ENCODE measurements at regions not wholly inside any gene's neighbourhood (a gene's known extent, or its start where the extent isn't known, plus 50 kb on each side); places are given as distances from the start of the nearest gene placed in this dataset.

DNA sequence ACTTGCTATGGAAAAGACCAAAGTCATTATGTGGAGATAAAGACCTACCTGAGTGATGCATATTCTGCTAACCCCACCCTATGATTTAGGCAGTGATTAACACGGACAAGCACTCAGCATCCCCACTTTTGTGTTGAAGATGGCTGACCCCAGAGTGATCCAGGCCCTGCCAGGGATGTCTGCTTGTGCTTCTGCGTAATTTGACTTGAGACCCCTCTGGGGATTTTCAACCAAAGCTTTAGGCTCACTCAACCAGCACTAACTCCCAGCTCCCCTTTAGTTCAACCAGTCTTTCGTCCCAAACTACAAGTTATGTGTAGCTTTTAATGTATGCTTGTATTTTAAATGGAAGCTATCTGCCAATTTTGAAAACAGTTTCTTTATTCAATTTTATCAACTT, 538.0 kb upstream of the ID4 start:
- H3K9me3 Mint-ChIP-seq (ENCODE audit: low read depth): no peaks in the 10 kb centered on the region
- H3K4me3 Mint-ChIP-seq (ENCODE audit: unreplicated experiment): no peak overlapping the region
- H3K27ac Mint-ChIP-seq (ENCODE audit: unreplicated experiment): no peak overlapping the region
- no peak for DNase-seq (ENCODE audit: low spot score)
- no peaks in the 10 kb centered on the region for H3K27me3 Mint-ChIP-seq (ENCODE audit: low read depth)
- TF ChIP-seq CTCF (IDR thresholded peaks at IDR 0.05): no peak
- no peaks in the 10 kb centered on the region for H3K36me3 Mint-ChIP-seq (ENCODE audit: low read depth)
- peaks cover 16% of the 10 kb centered on the region for H3K4me1 Mint-ChIP-seq (ENCODE audit: low read depth)

- Mint-ChIP-seq H3K4me1 (ENCODE audit: low read depth) (peaks cover 16% of the 10 kb centered on the region), H3K27me3 (ENCODE audit: low read depth) (no peaks in the 10 kb centered on the region), H3K27ac (ENCODE audit: unreplicated experiment) (no peak overlapping the region), H3K9me3 (ENCODE audit: low read depth) (no peaks in the 10 kb centered on the region), H3K4me3 (ENCODE audit: unreplicated experiment) (no peak overlapping the region), H3K36me3 (ENCODE audit: low read depth) (no peaks in the 10 kb centered on the region)
- TF ChIP-seq CTCF (IDR thresholded peaks at IDR 0.05): peak; percentile 14
- no peak for DNase-seq (ENCODE audit: low spot score)
Measured at GRCh38 chr6:19301980-19302379, 535.2 kb upstream of the ID4 start.

- TF ChIP-seq CTCF (IDR thresholded peaks at IDR 0.05): no peak
- H3K4me1 Mint-ChIP-seq (ENCODE audit: low read depth): peaks cover 11% of the 10 kb centered on the region
- H3K27me3 Mint-ChIP-seq (ENCODE audit: low read depth): no peaks in the 10 kb centered on the region
- no peaks in the 10 kb centered on the region for H3K9me3 Mint-ChIP-seq (ENCODE audit: low read depth)
- H3K36me3 Mint-ChIP-seq (ENCODE audit: low read depth): no peaks in the 10 kb centered on the region
- no peak overlapping the region for H3K4me3 Mint-ChIP-seq (ENCODE audit: unreplicated experiment)
- no peak overlapping the region for H3K27ac Mint-ChIP-seq (ENCODE audit: unreplicated experiment)
- DNase-seq (ENCODE audit: low spot score): no peak
Measured at GRCh38 chr6:19303383-19303782, 533.8 kb upstream of the ID4 start.

DNA sequence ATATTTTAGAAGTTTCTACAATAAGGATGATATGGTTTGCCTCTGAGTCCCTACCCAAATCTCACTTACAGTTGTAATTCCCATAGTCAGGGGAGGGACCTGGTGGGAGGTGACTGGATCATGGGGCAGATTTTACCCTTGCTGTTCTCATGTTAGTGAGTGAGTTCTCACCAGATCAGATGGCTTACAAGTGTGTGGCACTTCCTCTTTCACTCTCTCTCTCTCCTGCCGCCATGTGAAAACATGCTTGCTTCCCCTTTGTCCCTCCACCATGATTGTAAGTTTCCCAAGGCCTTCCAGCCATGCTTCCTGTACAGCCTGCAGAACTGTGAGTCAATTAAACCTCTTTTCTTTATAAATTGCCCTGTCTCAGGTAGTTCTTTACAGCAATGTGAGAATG, 527.5 kb upstream of the ID4 start:
- no peak overlapping the region for H3K4me3 Mint-ChIP-seq (ENCODE audit: unreplicated experiment)
- H3K4me1 Mint-ChIP-seq (ENCODE audit: low read depth): no peaks in the 10 kb centered on the region
- H3K27ac Mint-ChIP-seq (ENCODE audit: unreplicated experiment): no peak overlapping the region
- H3K9me3 Mint-ChIP-seq (ENCODE audit: low read depth): no peaks in the 10 kb centered on the region
- DNase-seq (ENCODE audit: low spot score): no peak
- no peak for TF ChIP-seq CTCF (IDR thresholded peaks at IDR 0.05)
- H3K27me3 Mint-ChIP-seq (ENCODE audit: low read depth): no peaks in the 10 kb centered on the region
- H3K36me3 Mint-ChIP-seq (ENCODE audit: low read depth): no peaks in the 10 kb centered on the region

- Mint-ChIP-seq H3K36me3 (ENCODE audit: low read depth) (no peaks in the 10 kb centered on the region), H3K4me1 (ENCODE audit: low read depth) (no peaks in the 10 kb centered on the region), H3K9me3 (ENCODE audit: low read depth) (no peaks in the 10 kb centered on the region), H3K27ac (ENCODE audit: unreplicated experiment) (no peak overlapping the region), H3K27me3 (ENCODE audit: low read depth) (no peaks in the 10 kb centered on the region), H3K4me3 (ENCODE audit: unreplicated experiment) (no peak overlapping the region)
- no peak for TF ChIP-seq CTCF (IDR thresholded peaks at IDR 0.05)
- no peak for DNase-seq (ENCODE audit: low spot score)
Measured at GRCh38 chr6:19311786-19312185, 525.4 kb upstream of the ID4 start.
